ENCODE measurements at regions not wholly inside any gene's neighbourhood (a gene's known extent, or its start where the extent isn't known, plus 50 kb on each side); places are given as distances from the start of the nearest gene placed in this dataset.

DNA sequence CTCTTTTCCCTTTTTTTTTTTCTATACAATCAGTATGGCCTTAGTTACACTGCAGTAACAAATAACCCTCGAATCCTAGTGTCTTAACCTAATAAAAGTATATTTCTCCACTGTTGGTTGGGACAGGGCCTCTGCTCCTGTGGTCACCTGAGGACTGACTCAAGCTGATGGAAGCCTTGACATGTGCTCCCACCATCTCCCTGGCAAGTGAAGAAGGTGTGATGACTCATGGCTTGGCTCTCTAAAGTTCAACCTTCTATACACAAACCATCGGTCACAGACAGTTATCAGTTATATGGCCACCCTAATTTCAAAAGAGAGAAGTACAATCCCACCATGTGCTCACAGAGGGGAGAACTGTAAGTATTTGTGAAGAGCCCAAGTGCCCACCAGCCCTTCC, 65.8 kb upstream of the CACNA2D3 start:
- Histone ChIP-seq H3K9me3 (ENCODE audit: control insufficient read depth in 2 of 2, low read length in 2 of 2) (no peaks in the 10 kb centered on the region), H3K4me1 (ENCODE audit: control insufficient read depth, insufficient read depth, low read length, poor library complexity, severe bottlenecking) (no peaks in the 10 kb centered on the region), H3K4me3 (ENCODE audit: low read depth, low read length) (no peak overlapping the region), H3K27me3 (ENCODE audit: control insufficient read depth, insufficient read depth, low read length) (no peaks in the 10 kb centered on the region), H3K27ac (ENCODE audit: insufficient read depth, low read length, poor library complexity, severe bottlenecking) (no peak overlapping the region), H3K36me3 (ENCODE audit: control insufficient read depth, insufficient read depth, low read length) (no peaks in the 10 kb centered on the region)
- ATAC-seq (ENCODE audit: low read depth in 2 of 2) (no peak), DNase-seq (no peak)
- H3K27me3 Mint-ChIP-seq, result peaks cover 2% of the 10 kb centered on the region
- no peaks in the 10 kb centered on the region for H3K36me3 Mint-ChIP-seq
- no peaks in the 10 kb centered on the region for H3K4me1 Mint-ChIP-seq
- H3K27ac Mint-ChIP-seq, result no peak overlapping the region
- no peak overlapping the region for H3K4me3 Mint-ChIP-seq
- peaks cover 0 to 4% (median 0%) of the 10 kb centered on the region in 7 donors for H3K9me3 Mint-ChIP-seq

DNA sequence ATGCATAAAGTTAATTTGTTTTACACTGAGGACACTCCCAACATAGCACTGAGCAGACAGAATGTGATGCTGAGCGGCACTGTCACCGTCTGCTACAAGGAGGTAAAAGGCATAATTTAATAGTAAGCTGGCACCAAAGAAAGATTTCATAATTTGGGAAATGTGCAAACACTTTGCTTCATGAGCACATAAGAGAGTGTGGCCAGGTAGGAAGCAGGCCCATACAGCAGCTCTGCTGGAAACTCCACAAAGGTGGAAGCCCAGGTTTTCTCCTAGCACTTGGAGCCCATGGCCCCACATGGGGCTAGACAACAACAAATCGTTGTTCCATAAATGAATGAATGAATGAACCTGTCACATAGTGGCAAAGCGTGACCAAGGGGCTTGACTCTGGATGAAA, 68.5 kb upstream of the CACNA2D3 start:
- Histone ChIP-seq H3K4me1 (ENCODE audit: control insufficient read depth, insufficient read depth, low read length, poor library complexity, severe bottlenecking) (no peaks in the 10 kb centered on the region), H3K9me3 (ENCODE audit: control insufficient read depth in 2 of 2, low read length in 2 of 2) (no peaks in the 10 kb centered on the region), H3K4me3 (ENCODE audit: low read depth, low read length) (no peak overlapping the region), H3K27ac (ENCODE audit: insufficient read depth, low read length, poor library complexity, severe bottlenecking) (no peak overlapping the region), H3K27me3 (ENCODE audit: control insufficient read depth, insufficient read depth, low read length) (no peaks in the 10 kb centered on the region), H3K36me3 (ENCODE audit: control insufficient read depth, insufficient read depth, low read length) (no peaks in the 10 kb centered on the region)
- Mint-ChIP-seq H3K9me3 (peaks cover 0 to 4% (median 0%) of the 10 kb centered on the region in 7 donors), H3K27ac (no peak overlapping the region), H3K27me3 (no peaks in the 10 kb centered on the region), H3K4me3 (no peak overlapping the region), H3K36me3 (no peaks in the 10 kb centered on the region), H3K4me1 (peaks cover 0 to 2% (median 0%) of the 10 kb centered on the region in 4 donors)
- ATAC-seq (ENCODE audit: low read depth in 2 of 2) (no peak), DNase-seq (no peak)

DNA sequence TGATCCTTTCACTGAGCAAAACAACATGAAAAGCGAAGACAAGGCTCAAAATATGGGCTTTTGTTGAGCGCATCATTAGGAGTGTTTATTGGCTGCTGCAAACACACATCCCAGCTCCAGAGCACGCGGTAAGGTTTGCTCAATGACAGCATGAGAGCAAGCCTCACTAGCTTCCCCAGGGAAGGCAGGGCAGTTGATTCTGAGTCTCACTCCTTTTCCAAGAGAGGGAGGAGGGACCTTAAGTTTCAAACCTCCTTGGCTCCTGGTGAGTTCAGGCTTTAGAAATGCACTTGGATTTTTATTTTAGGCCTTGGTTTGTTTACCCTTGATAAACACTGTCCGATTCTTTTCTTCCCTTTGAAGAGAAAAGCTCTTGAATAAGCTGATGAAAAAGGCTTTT, 69.1 kb upstream of the CACNA2D3 start:
- Mint-ChIP-seq H3K27me3 (no peaks in the 10 kb centered on the region), H3K4me3 (no peak overlapping the region), H3K27ac (no peak overlapping the region), H3K4me1 (peaks cover 0 to 6% (median 0%) of the 10 kb centered on the region in 4 donors), H3K9me3 (peaks cover 0 to 4% (median 0%) of the 10 kb centered on the region in 7 donors), H3K36me3 (no peaks in the 10 kb centered on the region)
- DNase-seq (no peak), ATAC-seq (ENCODE audit: low read depth in 2 of 2) (no peak)
- Histone ChIP-seq H3K9me3 (ENCODE audit: control insufficient read depth in 2 of 2, low read length in 2 of 2) (no peaks in the 10 kb centered on the region), H3K27ac (ENCODE audit: insufficient read depth, low read length, poor library complexity, severe bottlenecking) (no peak overlapping the region), H3K36me3 (ENCODE audit: control insufficient read depth, insufficient read depth, low read length) (no peaks in the 10 kb centered on the region), H3K4me1 (ENCODE audit: control insufficient read depth, insufficient read depth, low read length, poor library complexity, severe bottlenecking) (no peaks in the 10 kb centered on the region), H3K4me3 (ENCODE audit: low read depth, low read length) (no peak overlapping the region), H3K27me3 (ENCODE audit: control insufficient read depth, insufficient read depth, low read length) (no peaks in the 10 kb centered on the region)

DNA sequence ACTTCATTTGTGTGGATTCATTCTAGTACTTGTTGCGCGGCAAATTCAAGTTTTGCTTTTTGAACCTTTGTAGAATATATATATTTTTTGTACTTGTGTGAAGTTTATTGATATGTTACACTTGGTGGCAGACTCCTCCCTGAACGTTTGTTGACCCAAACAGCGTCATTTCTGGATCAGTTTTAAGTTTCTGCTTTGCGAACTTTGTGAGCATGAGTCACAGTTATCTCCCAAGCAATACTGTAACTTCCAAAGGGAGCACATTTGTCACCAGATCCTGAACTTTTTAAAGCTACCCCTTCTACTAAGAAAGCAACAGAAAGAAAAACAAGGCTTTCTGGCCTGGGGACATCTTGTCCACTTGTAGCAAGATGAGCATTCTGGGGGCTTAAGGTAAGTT, 74.8 kb upstream of the CACNA2D3 start:
- peaks cover 0 to 1% (median 0%) of the 10 kb centered on the region in 7 donors for H3K9me3 Mint-ChIP-seq
- Histone ChIP-seq H3K9me3 (ENCODE audit: control insufficient read depth in 2 of 2, low read length in 2 of 2) (no peaks in the 10 kb centered on the region), H3K36me3 (ENCODE audit: control insufficient read depth, insufficient read depth, low read length) (no peaks in the 10 kb centered on the region), H3K4me1 (ENCODE audit: control insufficient read depth, insufficient read depth, low read length, poor library complexity, severe bottlenecking) (no peaks in the 10 kb centered on the region), H3K27me3 (ENCODE audit: control insufficient read depth, insufficient read depth, low read length) (peaks cover 5% of the 10 kb centered on the region), H3K4me3 (ENCODE audit: low read depth, low read length) (no peak overlapping the region), H3K27ac (ENCODE audit: insufficient read depth, low read length, poor library complexity, severe bottlenecking) (no peak overlapping the region)
- peaks cover 0 to 6% (median 0%) of the 10 kb centered on the region in 4 donors for H3K4me1 Mint-ChIP-seq
- DNase-seq, result no peak
- no peaks in the 10 kb centered on the region for H3K27me3 Mint-ChIP-seq
- no peak for ATAC-seq (ENCODE audit: low read depth in 2 of 2)
- no peak overlapping the region for H3K27ac Mint-ChIP-seq
- no peaks in the 10 kb centered on the region for H3K36me3 Mint-ChIP-seq
- H3K4me3 Mint-ChIP-seq, result no peak overlapping the region

DNA sequence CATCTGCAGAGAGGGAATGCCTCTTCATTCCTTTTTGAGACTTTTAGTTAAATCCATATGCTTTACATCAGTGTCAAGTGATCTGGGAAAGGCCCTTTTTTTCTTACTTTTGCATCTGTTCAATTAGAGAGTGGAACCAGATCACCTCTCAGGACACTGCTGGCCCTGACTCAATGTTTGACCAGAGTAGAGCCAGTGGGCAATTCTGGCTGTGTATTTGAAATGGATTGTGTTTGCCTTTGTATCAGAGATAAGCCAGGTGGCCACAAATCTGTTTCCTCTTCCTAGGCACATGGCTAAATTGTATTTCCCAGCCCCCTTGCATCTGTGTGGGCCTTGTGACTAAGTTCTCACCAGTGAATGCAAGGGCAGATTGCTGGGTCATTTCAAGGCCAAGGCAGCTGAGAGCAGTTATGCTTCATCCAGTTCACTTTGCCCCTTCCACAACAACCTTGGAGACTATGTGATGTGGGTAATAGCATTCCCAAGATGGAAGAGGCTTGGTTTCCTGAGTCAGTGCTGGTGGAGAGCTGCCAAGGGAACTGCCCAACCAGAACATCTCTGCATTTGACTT, 75.6 kb upstream of the CACNA2D3 start:
- no peaks in the 10 kb centered on the region for H3K9me3 ChIP-seq (ENCODE audit: control insufficient read depth in 2 of 2, low read length in 2 of 2)
- Mint-ChIP-seq H3K36me3 (no peaks in the 10 kb centered on the region), H3K27me3 (no peaks in the 10 kb centered on the region), H3K4me3 (no peak overlapping the region), H3K9me3 (peaks cover 0 to 1% (median 0%) of the 10 kb centered on the region in 7 donors), H3K4me1 (peaks cover 0 to 6% (median 0%) of the 10 kb centered on the region in 4 donors), H3K27ac (no peak overlapping the region)
- no peak overlapping the region for H3K27ac ChIP-seq (ENCODE audit: insufficient read depth, low read length, poor library complexity, severe bottlenecking)
- no peaks in the 10 kb centered on the region for H3K36me3 ChIP-seq (ENCODE audit: control insufficient read depth, insufficient read depth, low read length)
- no peak overlapping the region for H3K4me3 ChIP-seq (ENCODE audit: low read depth, low read length)
- ATAC-seq (ENCODE audit: low read depth in 2 of 2) (no peak), DNase-seq (no peak)
- no peaks in the 10 kb centered on the region for H3K4me1 ChIP-seq (ENCODE audit: control insufficient read depth, insufficient read depth, low read length, poor library complexity, severe bottlenecking)
- H3K27me3 ChIP-seq (ENCODE audit: control insufficient read depth, insufficient read depth, low read length), result peaks cover 5% of the 10 kb centered on the region

DNA sequence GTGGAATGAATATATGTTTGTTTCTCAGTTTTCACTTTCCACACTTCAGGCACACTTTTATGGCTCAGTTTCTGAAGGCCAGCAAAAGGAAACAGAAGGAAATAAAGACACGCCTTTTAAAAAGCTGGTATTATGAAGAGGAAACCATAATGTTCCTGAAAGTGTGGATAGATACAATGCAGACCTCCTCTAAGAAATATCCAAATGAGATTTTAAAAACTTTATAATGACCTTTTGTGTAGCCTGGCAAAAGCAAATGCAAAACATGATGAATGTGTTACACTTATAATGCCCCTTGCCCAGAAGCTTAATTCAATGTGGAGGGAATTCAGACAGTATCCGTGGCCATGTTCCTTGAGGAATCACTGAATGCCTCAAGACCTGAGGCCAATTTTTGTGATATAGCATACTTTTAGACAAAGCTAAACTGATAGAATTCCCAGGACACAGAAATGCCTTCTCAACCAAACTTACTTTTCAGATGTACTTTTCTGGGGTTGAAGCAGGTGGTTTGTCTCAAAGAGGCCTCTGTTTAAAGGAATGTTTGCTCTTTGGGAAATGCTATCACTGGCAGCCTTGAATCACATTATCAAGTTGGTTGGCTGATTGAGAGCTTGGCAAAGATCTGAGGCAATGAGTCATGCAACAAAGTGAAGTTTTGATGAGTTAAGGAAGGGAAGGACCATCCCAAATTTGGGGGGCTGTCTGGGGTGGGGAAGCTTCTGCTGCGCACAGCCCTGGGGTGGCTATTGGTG, 77.1 kb upstream of the CACNA2D3 start:
- Histone ChIP-seq H3K4me3 (ENCODE audit: low read depth, low read length) (no peak overlapping the region), H3K4me1 (ENCODE audit: control insufficient read depth, insufficient read depth, low read length, poor library complexity, severe bottlenecking) (no peaks in the 10 kb centered on the region), H3K9me3 (ENCODE audit: control insufficient read depth in 2 of 2, low read length in 2 of 2) (no peaks in the 10 kb centered on the region), H3K27me3 (ENCODE audit: control insufficient read depth, insufficient read depth, low read length) (peaks cover 5% of the 10 kb centered on the region), H3K27ac (ENCODE audit: insufficient read depth, low read length, poor library complexity, severe bottlenecking) (no peak overlapping the region), H3K36me3 (ENCODE audit: control insufficient read depth, insufficient read depth, low read length) (no peaks in the 10 kb centered on the region)
- Mint-ChIP-seq H3K27ac (no peak overlapping the region), H3K4me1 (peaks cover 0 to 6% (median 0%) of the 10 kb centered on the region in 4 donors), H3K36me3 (no peaks in the 10 kb centered on the region), H3K4me3 (no peak overlapping the region), H3K27me3 (no peaks in the 10 kb centered on the region), H3K9me3 (peaks cover 0 to 1% (median 0%) of the 10 kb centered on the region in 7 donors)
- ATAC-seq (ENCODE audit: low read depth in 2 of 2) (no peak), DNase-seq (no peak)

DNA sequence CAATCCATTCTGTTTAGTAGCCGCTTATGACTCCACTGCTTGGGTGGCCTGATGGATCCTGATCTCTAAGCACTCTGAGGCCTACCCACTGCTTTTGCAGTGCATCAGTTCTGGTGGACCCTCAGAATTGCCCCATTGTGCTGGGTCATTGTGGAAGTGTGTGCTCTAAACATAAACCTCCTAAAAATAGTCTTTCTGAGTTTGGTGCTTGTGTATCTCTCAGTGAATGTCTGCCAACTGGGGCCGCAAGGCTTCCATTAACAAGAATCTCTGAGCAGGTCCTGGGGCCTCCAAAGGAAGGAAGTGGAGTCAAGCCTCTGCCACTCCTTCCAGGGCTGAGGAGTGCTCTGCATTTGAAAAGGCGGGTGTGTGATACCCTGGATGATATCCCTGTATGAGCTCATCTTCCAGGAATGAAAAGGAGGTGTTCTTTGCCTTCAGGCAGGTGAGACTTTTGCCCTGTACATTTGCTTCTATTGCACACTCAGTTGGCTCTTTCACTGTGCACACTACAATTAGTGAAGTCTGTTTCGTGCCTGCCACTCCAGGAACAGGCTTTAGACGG, 80.0 kb upstream of the CACNA2D3 start:
- no peaks in the 10 kb centered on the region for H3K36me3 ChIP-seq (ENCODE audit: control insufficient read depth, insufficient read depth, low read length)
- Mint-ChIP-seq H3K36me3 (no peaks in the 10 kb centered on the region), H3K27ac (no peak overlapping the region), H3K9me3 (peaks cover 0 to 2% (median 0%) of the 10 kb centered on the region in 7 donors), H3K4me3 (no peak overlapping the region), H3K27me3 (no peaks in the 10 kb centered on the region), H3K4me1 (no peaks in the 10 kb centered on the region)
- DNase-seq, result no peak
- H3K27me3 ChIP-seq (ENCODE audit: control insufficient read depth, insufficient read depth, low read length), result peaks cover 5% of the 10 kb centered on the region
- no peak for ATAC-seq (ENCODE audit: low read depth in 2 of 2)
- H3K4me1 ChIP-seq (ENCODE audit: control insufficient read depth, insufficient read depth, low read length, poor library complexity, severe bottlenecking), result no peaks in the 10 kb centered on the region
- H3K9me3 ChIP-seq (ENCODE audit: control insufficient read depth in 2 of 2, low read length in 2 of 2), result no peaks in the 10 kb centered on the region
- H3K27ac ChIP-seq (ENCODE audit: insufficient read depth, low read length, poor library complexity, severe bottlenecking), result no peak overlapping the region
- no peak overlapping the region for H3K4me3 ChIP-seq (ENCODE audit: low read depth, low read length)
